Breast epithelium (tissue), 3 donors: ENCODE measurements at regions not wholly inside any gene's neighbourhood (a gene's known extent, or its start where the extent isn't known, plus 50 kb on each side); places are given as distances from the start of the nearest gene placed in this dataset.

Experiments
- POLR2A ChIP-seq: fragments of 450-650 bp; IDR thresholded peaks from one replicate; pipeline ENCODE4 v1.6.1; 2016; ENCODE audit warnings: antibody characterized with exemption, mild to moderate bottlenecking, moderate library complexity
- POLR2AphosphoS5 ChIP-seq, 3 donors: sonication (generic); formaldehyde crosslinking; IDR thresholded peaks; one replicate each; pipeline ENCODE4 v1.6.1; 2017; ENCODE audit warnings: antibody characterized with exemption in 3 of 3
- TF ChIP-seq, protein P1 (sequence below), 3 donors: fragments of 450-650 bp; IDR thresholded peaks; one replicate each; pipeline ENCODE4 v1.5.1; 2016 to 2017; ENCODE audit warnings: antibody characterized with exemption in 3 of 3, mild to moderate bottlenecking in 3 of 3, moderate library complexity in 3 of 3

DNA sequence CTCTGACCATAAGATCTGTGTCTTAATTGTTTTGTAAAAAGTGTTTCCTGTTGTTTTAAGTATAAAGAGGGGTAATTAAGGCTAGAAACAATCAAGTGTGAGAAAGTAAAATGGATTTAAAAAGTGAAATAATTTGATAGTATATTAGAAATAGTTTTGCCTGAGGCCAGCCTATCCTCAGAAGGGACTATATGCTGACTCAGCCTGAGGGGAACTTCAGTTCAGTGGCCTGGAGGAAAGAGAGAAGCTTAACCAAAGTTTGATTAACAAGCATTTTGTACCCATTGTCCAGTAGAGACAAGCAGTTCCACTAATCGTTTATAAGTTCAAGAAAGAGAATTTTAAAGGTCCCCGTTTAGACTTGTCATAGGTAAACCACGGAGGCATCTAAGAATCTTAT lies 1793.2 kb upstream of the PRR20A start:
- TF ChIP-seq, protein P1, sequence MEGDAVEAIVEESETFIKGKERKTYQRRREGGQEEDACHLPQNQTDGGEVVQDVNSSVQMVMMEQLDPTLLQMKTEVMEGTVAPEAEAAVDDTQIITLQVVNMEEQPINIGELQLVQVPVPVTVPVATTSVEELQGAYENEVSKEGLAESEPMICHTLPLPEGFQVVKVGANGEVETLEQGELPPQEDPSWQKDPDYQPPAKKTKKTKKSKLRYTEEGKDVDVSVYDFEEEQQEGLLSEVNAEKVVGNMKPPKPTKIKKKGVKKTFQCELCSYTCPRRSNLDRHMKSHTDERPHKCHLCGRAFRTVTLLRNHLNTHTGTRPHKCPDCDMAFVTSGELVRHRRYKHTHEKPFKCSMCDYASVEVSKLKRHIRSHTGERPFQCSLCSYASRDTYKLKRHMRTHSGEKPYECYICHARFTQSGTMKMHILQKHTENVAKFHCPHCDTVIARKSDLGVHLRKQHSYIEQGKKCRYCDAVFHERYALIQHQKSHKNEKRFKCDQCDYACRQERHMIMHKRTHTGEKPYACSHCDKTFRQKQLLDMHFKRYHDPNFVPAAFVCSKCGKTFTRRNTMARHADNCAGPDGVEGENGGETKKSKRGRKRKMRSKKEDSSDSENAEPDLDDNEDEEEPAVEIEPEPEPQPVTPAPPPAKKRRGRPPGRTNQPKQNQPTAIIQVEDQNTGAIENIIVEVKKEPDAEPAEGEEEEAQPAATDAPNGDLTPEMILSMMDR (IDR thresholded peaks at IDR 0.05), result no peak
- TF ChIP-seq POLR2A (no peak), POLR2AphosphoS5 (IDR thresholded peaks at IDR 0.05) (no peak)
